Keratinocyte (primary cell): ENCODE measurements at regions not wholly inside any gene's neighbourhood (a gene's known extent, or its start where the extent isn't known, plus 50 kb on each side); places are given as distances from the start of the nearest gene placed in this dataset.

Source experiments
- DNase-seq: peaks from one replicate; pipeline ENCODE4 v3.0.0-alpha.2; 2011; ENCODE audit warnings: low read depth, missing footprints, low spot score
- FAIRE-seq: peaks from 2 replicates; lab custom pipeline; 2011; peaks lifted over from hg19 to GRCh38; lab: Jason Lieb, UNC
- H2AFZ ChIP-seq: 2 replicates; pipeline ENCODE4 v1.6.0; 2012; ENCODE audit warnings: low read length, control low read depth, inconsistent platforms; ENCODE audit not compliant: control insufficient read depth
- H3K27ac ChIP-seq: 2 replicates; pipeline ENCODE4 v1.5.1; 2011; ENCODE audit warnings: low read length; ENCODE audit not compliant: control insufficient read depth, insufficient read depth
- H3K27me3 ChIP-seq: 3 replicates; pipeline ENCODE4 v1.6.0; 2011; ENCODE audit warnings: low read length; ENCODE audit not compliant: control insufficient read depth, insufficient read depth; ENCODE audit errors: extremely low read depth
- H3K36me3 ChIP-seq, 2 experiments: 2 replicates in 1 of 2; 3 replicates in 1 of 2; pipeline ENCODE4 v1.5.1; 2011; ENCODE audit warnings: low read length in 2 of 2, mild to moderate bottlenecking in 1 of 2; ENCODE audit not compliant: control insufficient read depth in 2 of 2, insufficient read depth in 2 of 2; ENCODE audit errors: extremely low read depth in 1 of 2
- H3K4me1 ChIP-seq: 3 replicates; pipeline ENCODE4 v1.5.1; 2011; ENCODE audit warnings: low read length; ENCODE audit not compliant: control insufficient read depth, insufficient read depth; ENCODE audit errors: extremely low read depth
- H3K4me2 ChIP-seq: 3 replicates; pipeline ENCODE4 v1.6.0; 2011; ENCODE audit warnings: low read depth, low read length; ENCODE audit not compliant: control insufficient read depth, insufficient read depth; ENCODE audit errors: extremely low read depth
- H3K4me3 ChIP-seq, 3 experiments: fragments of 200-600 bp in 1 of 3; sonication (generic) in 1 of 3; 2 replicates in 2 of 3; 3 replicates in 1 of 3; pipeline ENCODE4 v1.5.1; 2011 to 2016; ENCODE audit warnings: low read length in 3 of 3, mild to moderate bottlenecking in 3 of 3, control low read depth in 2 of 3, inconsistent platforms in 1 of 3, low read depth in 1 of 3, mixed read lengths in 1 of 3, mixed run types in 1 of 3, moderate library complexity in 1 of 3; ENCODE audit not compliant: control insufficient read depth in 2 of 3, insufficient read depth in 2 of 3; ENCODE audit errors: extremely low read depth in 1 of 3
- H3K79me2 ChIP-seq: 2 replicates; pipeline ENCODE4 v1.6.0; 2012; ENCODE audit warnings: low read length; ENCODE audit not compliant: control insufficient read depth, insufficient read depth
- H3K9ac ChIP-seq: 3 replicates; pipeline ENCODE4 v1.6.0; 2011; ENCODE audit warnings: low read length; ENCODE audit not compliant: control insufficient read depth, insufficient read depth; ENCODE audit errors: extremely low read depth
- H3K9me1 ChIP-seq: 3 replicates; pipeline ENCODE4 v1.6.0; 2011; ENCODE audit warnings: low read length; ENCODE audit not compliant: control insufficient read depth, insufficient read depth; ENCODE audit errors: extremely low read depth
- H3K9me3 ChIP-seq: 2 replicates; pipeline ENCODE4 v1.5.1; 2012; ENCODE audit warnings: low read depth, low read length; ENCODE audit not compliant: control insufficient read depth
- H4K20me1 ChIP-seq: 3 replicates; pipeline ENCODE4 v1.6.0; 2011; ENCODE audit warnings: low read length; ENCODE audit not compliant: control insufficient read depth, insufficient read depth; ENCODE audit errors: extremely low read depth
- CTCF ChIP-seq, 3 experiments: IDR thresholded peaks in 1 of 3; conservative IDR thresholded peaks in 1 of 3; optimal IDR thresholded peaks in 1 of 3; 2 replicates in 2 of 3; 3 replicates in 1 of 3; pipeline versions ENCODE3 to v1.5.1; 2011; ENCODE audit warnings: low read length in 3 of 3, mild to moderate bottlenecking in 3 of 3, moderate library complexity in 2 of 3, control low read depth in 1 of 3, inconsistent platforms in 1 of 3; ENCODE audit not compliant: insufficient read depth in 2 of 3; ENCODE audit errors: extremely low read depth in 1 of 3
- EZH2 ChIP-seq: IDR thresholded peaks from one replicate; pipeline ENCODE4 v1.6.1; 2012; ENCODE audit warnings: inconsistent platforms, mild to moderate bottlenecking, low read length, moderate library complexity
- dilution Hi-C: fragments of 300-500 bp; cut with MboI; formaldehyde crosslinking; loops from one replicate; pipeline ENCODE4 v1.7.0; 2020; ENCODE audit warnings: low sequenced_read_pairs; ENCODE audit not compliant: extremely low pct_ligation_motif_present

- no peak for TF ChIP-seq CTCF (optimal IDR thresholded peaks at IDR 0.05 in 1 of 3, IDR thresholded peaks at IDR 0.05 in 1 of 3, conservative IDR thresholded peaks at IDR 0.05 in 1 of 3; ENCODE audit: extremely low read depth in 1 of 3, insufficient read depth in 2 of 3, low read length in 3 of 3)
- TF ChIP-seq EZH2 = no peak
- Histone ChIP-seq H3K79me2 (no peaks in the 10 kb centered on the region), H3K4me2 (no peak overlapping the region), H3K27ac (no peak overlapping the region), H3K4me1 (no peaks in the 10 kb centered on the region), H4K20me1 (no peaks in the 10 kb centered on the region), H3K4me3 (no peak overlapping the region), H3K9me3 (no peaks in the 10 kb centered on the region), H3K36me3 (no peaks in the 10 kb centered on the region), H2AFZ (no peak overlapping the region), H3K27me3 (peaks cover 9% of the 10 kb centered on the region), H3K9me1 (no peaks in the 10 kb centered on the region), H3K9ac (no peak overlapping the region)
- dilution Hi-C loops = no loop called here
- DNase-seq (no peak), FAIRE-seq (no peak)
Observed at GRCh38 chr11:69975822-69976221, 102.3 kb upstream of the ANO1 start.

- no peaks in the 10 kb centered on the region for H3K9me3 ChIP-seq
- H3K36me3 ChIP-seq = no peaks in the 10 kb centered on the region
- dilution Hi-C loops = no loop called here
- H3K27me3 ChIP-seq = peaks cover 9% of the 10 kb centered on the region
- no peak overlapping the region for H3K4me3 ChIP-seq
- DNase-seq (no peak), FAIRE-seq (no peak)
- H3K4me2 ChIP-seq = no peak overlapping the region
- TF ChIP-seq CTCF (optimal IDR thresholded peaks at IDR 0.05 in 1 of 3, IDR thresholded peaks at IDR 0.05 in 1 of 3, conservative IDR thresholded peaks at IDR 0.05 in 1 of 3; ENCODE audit: extremely low read depth in 1 of 3, insufficient read depth in 2 of 3, low read length in 3 of 3) (no peak), EZH2 (no peak)
- H3K9me1 ChIP-seq = no peaks in the 10 kb centered on the region
- H4K20me1 ChIP-seq = no peaks in the 10 kb centered on the region
- no peak overlapping the region for H2AFZ ChIP-seq
- H3K4me1 ChIP-seq = no peaks in the 10 kb centered on the region
- no peak overlapping the region for H3K9ac ChIP-seq
- H3K79me2 ChIP-seq = no peaks in the 10 kb centered on the region
- no peak overlapping the region for H3K27ac ChIP-seq
Observed at GRCh38 chr11:69976794-69977193, 101.3 kb upstream of the ANO1 start.
